ENCODE measurements at regions not wholly inside any gene's neighbourhood (a gene's known extent, or its start where the extent isn't known, plus 50 kb on each side); places are given as distances from the start of the nearest gene placed in this dataset.

DNA sequence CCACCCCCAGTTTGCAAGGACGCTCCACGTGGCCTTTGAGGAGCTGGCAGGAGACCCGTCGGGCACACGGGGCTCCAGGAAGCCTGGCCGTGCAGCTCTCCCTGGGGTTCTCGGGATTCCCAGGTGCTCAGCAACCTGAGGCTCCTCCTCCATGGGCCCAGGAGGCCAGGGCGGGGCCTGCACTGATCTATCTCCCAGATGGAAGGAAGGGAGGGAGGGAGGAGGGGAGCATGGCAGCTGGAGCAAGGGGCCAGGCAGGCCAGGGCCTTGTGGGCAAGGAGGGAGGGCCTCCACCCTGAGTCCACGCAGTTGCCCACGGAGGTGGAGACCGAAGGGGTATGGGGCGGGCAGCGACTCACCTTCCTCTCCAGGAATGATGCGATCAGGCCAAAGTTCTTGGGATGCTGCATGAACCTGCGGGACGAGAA lies 127.3 kb downstream of the RFLNA start:
- Histone ChIP-seq H3K9me3 (replicated peaks; ENCODE audit: control insufficient read depth, low read depth, low read length) (no peaks in the 10 kb centered on the region), H3K4me3 (ENCODE audit: low read length) (no peak overlapping the region), H3K36me3 (ENCODE audit: control insufficient read depth, insufficient read depth, low read length) (peaks cover 80% of the 10 kb centered on the region), H3K27ac (ENCODE audit: low read length) (peak overlapping the region; percentile 94), H3K4me1 (ENCODE audit: control insufficient read depth, insufficient read depth, low read length) (peaks cover 64% of the 10 kb centered on the region), H3K27me3 (ENCODE audit: control insufficient read depth, insufficient read depth, low read length) (no peaks in the 10 kb centered on the region)
- WGBS (ENCODE audit: insufficient coverage), result 45% methylated on average over 12 of the region's 16 CpGs
- DNase-seq, result peak; percentile 64

DNA sequence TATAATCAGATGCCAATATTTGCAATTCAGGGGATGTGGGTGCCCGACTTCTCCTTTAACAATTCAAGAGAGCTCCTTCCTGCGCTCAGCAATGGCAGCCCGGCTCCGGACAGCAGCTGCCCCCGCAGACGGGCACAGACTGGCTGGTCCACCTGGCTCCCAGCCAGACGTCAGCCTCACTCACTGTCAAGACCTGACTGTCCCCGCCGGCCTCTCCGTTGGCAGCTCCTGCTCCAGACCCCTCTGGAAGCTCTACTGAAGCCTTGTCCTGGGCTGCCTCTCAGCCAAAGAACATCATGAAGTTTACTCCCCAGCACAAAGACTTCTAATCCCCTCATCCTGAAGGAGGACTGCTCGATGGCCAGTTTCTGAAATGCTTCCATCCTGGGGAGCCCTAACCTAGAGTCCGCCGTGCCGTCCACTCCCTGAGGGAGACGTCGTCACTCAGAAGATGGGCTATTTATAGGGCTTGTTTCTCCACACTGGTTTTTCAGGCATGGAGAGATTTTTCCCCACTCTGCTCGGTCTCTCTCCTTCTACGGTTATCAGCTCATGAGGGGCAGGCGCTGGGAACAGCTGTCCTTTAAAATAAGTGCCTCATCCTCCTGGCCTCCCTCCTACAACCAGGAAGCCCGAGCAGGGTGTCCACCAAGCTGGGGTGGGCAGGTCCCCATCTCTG lies 126.2 kb downstream of the RFLNA start:
- Histone ChIP-seq H3K4me1 (ENCODE audit: control insufficient read depth, insufficient read depth, low read length) (peaks cover 56% of the 10 kb centered on the region), H3K9me3 (replicated peaks; ENCODE audit: control insufficient read depth, low read depth, low read length) (no peaks in the 10 kb centered on the region), H3K36me3 (ENCODE audit: control insufficient read depth, insufficient read depth, low read length) (peaks cover 80% of the 10 kb centered on the region), H3K27me3 (ENCODE audit: control insufficient read depth, insufficient read depth, low read length) (no peaks in the 10 kb centered on the region), H3K4me3 (ENCODE audit: low read length) (no peak overlapping the region), H3K27ac (ENCODE audit: low read length) (peak overlapping the region; percentile 94)
- 68% methylated on average over 11 of the region's 20 CpGs for WGBS (ENCODE audit: insufficient coverage)
- DNase-seq, result peak; percentile 69

GRCh38 chr12:124420041-124420995 lies 125.4 kb downstream of the RFLNA start:
- no peak for DNase-seq
- Histone ChIP-seq H3K9me3 (replicated peaks; ENCODE audit: control insufficient read depth, low read depth, low read length) (no peaks in the 10 kb centered on the region), H3K27me3 (ENCODE audit: control insufficient read depth, insufficient read depth, low read length) (no peaks in the 10 kb centered on the region), H3K27ac (ENCODE audit: low read length) (peak overlapping the region; percentile 94), H3K36me3 (ENCODE audit: control insufficient read depth, insufficient read depth, low read length) (peaks cover 80% of the 10 kb centered on the region), H3K4me1 (ENCODE audit: control insufficient read depth, insufficient read depth, low read length) (peaks cover 56% of the 10 kb centered on the region), H3K4me3 (ENCODE audit: low read length) (no peak overlapping the region)
- WGBS (ENCODE audit: insufficient coverage), result 89% methylated on average over 24 of the region's 28 CpGs

GRCh38 chr12:124419292-124420040 lies 124.6 kb downstream of the RFLNA start:
- peaks cover 56% of the 10 kb centered on the region for H3K4me1 ChIP-seq (ENCODE audit: control insufficient read depth, insufficient read depth, low read length)
- H3K27me3 ChIP-seq (ENCODE audit: control insufficient read depth, insufficient read depth, low read length), result no peaks in the 10 kb centered on the region
- H3K4me3 ChIP-seq (ENCODE audit: low read length), result no peak overlapping the region
- no peak for DNase-seq
- peaks cover 82% of the 10 kb centered on the region for H3K36me3 ChIP-seq (ENCODE audit: control insufficient read depth, insufficient read depth, low read length)
- WGBS (ENCODE audit: insufficient coverage), result 82% methylated on average over 10 of the region's 21 CpGs
- H3K9me3 ChIP-seq (replicated peaks; ENCODE audit: control insufficient read depth, low read depth, low read length), result no peaks in the 10 kb centered on the region
- H3K27ac ChIP-seq (ENCODE audit: low read length), result peak overlapping the region; percentile 8

DNA sequence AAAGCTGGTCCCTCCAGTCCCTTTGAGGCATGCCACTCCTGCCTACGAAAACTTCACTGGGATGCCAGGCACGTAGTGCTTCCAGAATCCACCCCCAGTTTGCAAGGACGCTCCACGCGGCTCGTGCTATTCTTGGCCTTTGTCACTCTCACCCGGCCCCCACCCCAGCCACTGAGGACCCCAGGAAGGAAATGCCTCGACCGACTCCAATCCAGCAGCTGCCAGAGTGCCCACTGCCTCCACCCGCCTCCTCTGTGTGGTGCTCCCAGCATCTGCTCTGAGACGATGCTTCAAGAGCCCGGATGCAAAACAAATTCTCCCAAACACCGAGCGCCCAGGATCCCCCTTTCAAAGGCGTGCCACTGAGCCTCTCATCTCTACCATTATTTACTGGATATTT lies 123.9 kb downstream of the RFLNA start:
- peak; percentile 70 for DNase-seq
- Histone ChIP-seq H3K36me3 (ENCODE audit: control insufficient read depth, insufficient read depth, low read length) (peaks cover 81% of the 10 kb centered on the region), H3K27me3 (ENCODE audit: control insufficient read depth, insufficient read depth, low read length) (no peaks in the 10 kb centered on the region), H3K4me3 (ENCODE audit: low read length) (no peak overlapping the region), H3K27ac (ENCODE audit: low read length) (peak overlapping the region; percentile 8), H3K4me1 (ENCODE audit: control insufficient read depth, insufficient read depth, low read length) (peaks cover 56% of the 10 kb centered on the region), H3K9me3 (replicated peaks; ENCODE audit: control insufficient read depth, low read depth, low read length) (no peaks in the 10 kb centered on the region)
- WGBS (ENCODE audit: insufficient coverage), result 68% methylated on average over 15 of the region's 15 CpGs

GRCh38 chr12:124418156-124418555 lies 123.3 kb downstream of the RFLNA start:
- H3K27ac ChIP-seq (ENCODE audit: low read length), result no peak overlapping the region
- H3K27me3 ChIP-seq (ENCODE audit: control insufficient read depth, insufficient read depth, low read length), result no peaks in the 10 kb centered on the region
- no peaks in the 10 kb centered on the region for H3K9me3 ChIP-seq (replicated peaks; ENCODE audit: control insufficient read depth, low read depth, low read length)
- H3K36me3 ChIP-seq (ENCODE audit: control insufficient read depth, insufficient read depth, low read length), result peaks cover 84% of the 10 kb centered on the region
- H3K4me3 ChIP-seq (ENCODE audit: low read length), result no peak overlapping the region
- WGBS (ENCODE audit: insufficient coverage), result 95% methylated on average over 8 of the region's 13 CpGs
- H3K4me1 ChIP-seq (ENCODE audit: control insufficient read depth, insufficient read depth, low read length), result peaks cover 56% of the 10 kb centered on the region
- DNase-seq, result no peak

- no peaks in the 10 kb centered on the region for H3K27me3 ChIP-seq (ENCODE audit: control insufficient read depth, insufficient read depth, low read length)
- H3K4me1 ChIP-seq (ENCODE audit: control insufficient read depth, insufficient read depth, low read length), result peaks cover 56% of the 10 kb centered on the region
- H3K27ac ChIP-seq (ENCODE audit: low read length), result no peak overlapping the region
- no peaks in the 10 kb centered on the region for H3K9me3 ChIP-seq (replicated peaks; ENCODE audit: control insufficient read depth, low read depth, low read length)
- 94% methylated on average over 57 of the region's 59 CpGs for WGBS (ENCODE audit: insufficient coverage)
- no peak overlapping the region for H3K4me3 ChIP-seq (ENCODE audit: low read length)
- peaks cover 91% of the 10 kb centered on the region for H3K36me3 ChIP-seq (ENCODE audit: control insufficient read depth, insufficient read depth, low read length)
- DNase-seq, result no peak
Observed at GRCh38 chr12:124416516-124417395, 121.9 kb downstream of the RFLNA start.

DNA sequence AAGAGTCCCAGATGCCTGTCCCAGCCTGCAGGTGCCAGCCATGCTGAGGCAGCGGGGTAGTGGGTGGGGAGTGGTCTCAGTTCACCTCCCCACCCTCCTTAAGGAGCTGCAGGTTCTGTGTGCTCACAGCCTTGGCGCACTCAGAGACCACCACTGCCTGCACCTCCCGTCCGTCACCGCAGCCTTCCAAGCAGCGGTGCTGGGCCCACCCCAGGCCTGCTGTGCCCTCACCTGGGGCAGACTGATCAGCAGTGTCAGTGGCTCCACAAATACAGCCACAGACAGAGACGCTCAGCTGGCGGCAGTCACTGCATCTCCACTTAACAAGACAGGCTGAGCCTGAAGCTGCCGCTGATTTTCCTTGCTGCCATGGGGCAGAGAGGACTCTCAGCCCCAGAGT lies 120.2 kb downstream of the RFLNA start:
- Histone ChIP-seq H3K36me3 (ENCODE audit: control insufficient read depth, insufficient read depth, low read length) (peaks cover 78% of the 10 kb centered on the region), H3K27me3 (ENCODE audit: control insufficient read depth, insufficient read depth, low read length) (no peaks in the 10 kb centered on the region), H3K4me1 (ENCODE audit: control insufficient read depth, insufficient read depth, low read length) (peaks cover 56% of the 10 kb centered on the region), H3K27ac (ENCODE audit: low read length) (no peak overlapping the region), H3K4me3 (ENCODE audit: low read length) (no peak overlapping the region), H3K9me3 (replicated peaks; ENCODE audit: control insufficient read depth, low read depth, low read length) (no peaks in the 10 kb centered on the region)
- 79% methylated on average over 8 of the region's 9 CpGs for WGBS (ENCODE audit: insufficient coverage)
- DNase-seq, result no peak

DNA sequence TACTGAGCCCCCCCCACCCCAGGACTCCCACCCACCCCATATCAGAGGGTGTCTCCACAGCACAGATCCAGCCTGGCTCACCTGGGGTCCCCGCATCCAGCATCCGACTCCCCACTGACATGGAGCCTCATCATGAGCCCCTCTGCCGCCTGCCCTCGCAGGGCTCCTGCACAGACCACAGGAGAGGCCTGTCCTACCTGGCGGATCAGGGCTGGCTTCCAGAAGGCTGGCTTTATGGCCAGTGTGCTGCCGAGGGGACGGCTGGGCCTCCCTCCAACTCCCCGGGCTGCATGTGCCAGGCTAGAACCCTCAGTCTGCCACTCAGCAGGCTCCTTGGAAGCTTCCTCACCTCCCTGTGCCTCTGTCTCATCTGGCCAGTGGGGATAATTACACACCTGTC lies 119.0 kb downstream of the RFLNA start:
- Histone ChIP-seq H3K4me3 (ENCODE audit: low read length) (no peak overlapping the region), H3K36me3 (ENCODE audit: control insufficient read depth, insufficient read depth, low read length) (peaks cover 77% of the 10 kb centered on the region), H3K4me1 (ENCODE audit: control insufficient read depth, insufficient read depth, low read length) (peaks cover 56% of the 10 kb centered on the region), H3K27me3 (ENCODE audit: control insufficient read depth, insufficient read depth, low read length) (no peaks in the 10 kb centered on the region), H3K9me3 (replicated peaks; ENCODE audit: control insufficient read depth, low read depth, low read length) (no peaks in the 10 kb centered on the region), H3K27ac (ENCODE audit: low read length) (no peak overlapping the region)
- 87% methylated on average over 6 of the region's 8 CpGs for WGBS (ENCODE audit: insufficient coverage)
- DNase-seq, result no peak
